NCI-H774 (cell line): ENCODE measurements at regions not wholly inside any gene's neighbourhood (a gene's known extent, or its start where the extent isn't known, plus 50 kb on each side); places are given as distances from the start of the nearest gene placed in this dataset.
A peak's percentile ranks its signal among the peaks of the same experiment; 100 is the strongest.

Experiments
- DNase-seq: peaks from one replicate; lab custom pipeline; 2025; lab: John Stamatoyannopoulos, UW

DNA sequence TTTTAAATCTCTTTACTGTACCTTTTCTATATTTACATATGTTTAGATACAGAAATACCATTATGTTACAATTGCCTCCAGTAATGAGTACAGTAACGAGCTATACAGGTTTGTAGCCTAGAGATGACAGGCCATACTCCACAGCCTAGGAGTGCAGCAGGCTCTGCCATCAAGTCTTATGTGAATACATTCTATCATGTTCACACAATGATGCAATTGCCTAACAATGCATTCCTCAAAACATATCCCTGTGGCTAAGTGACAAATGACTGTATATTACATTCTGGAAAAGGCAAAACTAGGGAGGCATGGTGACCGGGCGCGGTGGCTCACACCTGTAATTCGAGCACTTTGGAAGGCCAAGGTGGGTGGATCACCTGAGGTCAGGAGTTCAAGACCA lies 192.4 kb upstream of the IGF1R start:
- no peak for DNase-seq

- DNase-seq, result no peak
Measured at GRCh38 chr15:98476559-98476958, 171.8 kb upstream of the IGF1R start.

- no peak for DNase-seq
Measured at GRCh38 chr15:98480844-98481243, 167.5 kb upstream of the IGF1R start.

DNA sequence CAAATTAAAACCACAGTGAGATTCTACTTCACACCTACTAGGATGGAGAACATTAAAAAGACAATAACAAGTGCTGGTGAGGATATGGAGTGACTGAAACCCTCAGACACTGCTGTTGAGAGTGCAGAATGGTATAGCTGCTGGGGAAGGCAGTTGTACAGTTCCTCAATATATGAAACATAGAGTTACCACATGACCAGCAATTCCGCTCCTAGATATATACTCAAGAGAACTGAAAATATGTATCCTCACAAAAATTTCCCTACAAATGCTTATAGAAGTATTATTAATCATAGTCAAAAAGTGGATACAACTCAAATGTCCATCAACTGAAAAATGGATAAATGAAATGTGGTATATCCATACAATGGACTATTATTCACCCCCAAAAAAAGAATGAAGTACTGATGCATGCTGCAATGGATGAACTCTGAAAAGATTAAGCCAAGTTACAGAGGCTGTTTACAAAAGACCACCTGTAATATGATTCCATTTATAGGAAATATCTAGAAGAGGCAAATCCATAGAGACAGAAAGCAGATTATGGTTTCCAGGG lies 164.7 kb upstream of the IGF1R start:
- DNase-seq, result no peak

- no peak for DNase-seq
Measured at GRCh38 chr15:98484914-98485313, 163.4 kb upstream of the IGF1R start.

DNA sequence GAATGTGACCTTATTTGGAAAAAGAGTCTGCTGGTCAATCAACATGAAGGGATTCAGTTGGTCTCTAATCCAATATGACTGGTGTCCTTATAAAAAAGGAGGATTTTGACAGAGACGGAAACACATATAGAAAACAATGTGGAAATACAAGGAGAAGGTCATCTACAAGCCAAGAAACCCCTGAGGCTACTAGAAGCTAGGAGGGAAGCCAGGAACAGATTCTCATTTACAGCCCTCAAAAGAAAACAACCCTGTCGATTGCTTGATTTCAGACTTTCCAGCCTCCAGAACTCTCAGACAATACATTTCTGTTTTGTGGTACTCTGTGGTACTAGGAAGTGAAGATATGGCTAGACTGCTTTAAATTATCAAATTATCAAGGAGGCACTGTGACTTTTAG lies 162.9 kb upstream of the IGF1R start:
- DNase-seq, result no peak

- DNase-seq, result no peak
Measured at GRCh38 chr15:98493966-98494511, 154.3 kb upstream of the IGF1R start.

DNA sequence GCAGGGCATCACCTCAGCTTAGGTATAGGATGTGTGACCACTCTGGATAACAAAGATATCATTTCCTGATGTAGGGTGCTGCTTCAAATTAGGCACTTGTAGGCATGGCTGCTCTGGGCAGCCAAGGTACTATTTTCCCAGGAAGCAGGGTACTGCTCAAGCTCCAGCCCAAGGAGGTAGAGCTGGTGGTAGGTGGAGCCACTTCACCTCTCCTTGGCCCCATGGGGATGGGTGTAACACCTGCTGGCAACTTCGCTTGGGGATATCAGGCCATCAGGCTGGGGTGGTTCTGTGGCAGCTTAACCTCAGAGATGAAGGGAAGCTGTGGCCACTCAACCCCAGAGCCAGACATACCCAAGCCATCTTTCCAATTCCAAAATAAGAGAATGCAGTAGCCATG lies 147.1 kb upstream of the IGF1R start:
- no peak for DNase-seq

DNA sequence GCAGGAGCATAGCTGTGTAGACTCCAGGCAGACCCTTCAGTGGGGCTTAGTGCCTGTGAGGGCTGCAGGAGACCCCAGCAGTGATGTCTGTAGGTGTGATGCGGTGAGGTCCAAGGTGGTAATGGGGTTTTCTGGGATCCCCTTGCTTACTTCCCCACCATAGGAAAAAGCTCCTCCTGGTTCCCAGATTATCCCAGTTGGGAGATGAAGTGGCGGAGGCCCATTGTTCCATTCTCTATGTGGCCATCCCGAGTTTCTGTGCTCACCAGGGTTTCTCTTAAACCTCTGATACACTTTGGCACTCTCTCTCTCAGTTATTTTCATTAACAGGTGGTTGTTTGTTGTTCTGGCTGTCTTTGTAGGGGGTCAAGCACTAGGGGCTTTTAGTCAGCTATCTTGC lies 146.7 kb upstream of the IGF1R start:
- no peak for DNase-seq

DNA sequence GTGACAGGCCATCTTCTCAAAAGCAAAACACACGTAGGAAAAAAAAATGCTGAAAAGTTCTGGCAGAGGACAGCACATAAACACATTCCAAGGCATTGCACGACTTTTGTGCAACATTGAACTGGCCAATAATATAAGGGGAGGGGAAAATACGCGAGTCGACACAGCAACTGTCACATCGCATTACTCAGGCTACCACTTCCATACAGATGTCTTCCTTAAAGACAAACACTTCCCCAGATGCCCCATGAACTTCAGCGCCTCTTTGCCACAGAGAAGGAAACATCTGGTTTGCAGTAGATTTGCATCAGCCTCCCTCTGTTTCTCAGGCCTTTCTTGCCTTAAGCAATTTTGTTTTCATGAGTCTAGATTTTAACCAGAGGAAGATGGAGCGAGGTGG lies 144.4 kb upstream of the IGF1R start:
- DNase-seq, result no peak

GRCh38 chr15:98504998-98505397 lies 143.3 kb upstream of the IGF1R start:
- DNase-seq, result no peak

DNA sequence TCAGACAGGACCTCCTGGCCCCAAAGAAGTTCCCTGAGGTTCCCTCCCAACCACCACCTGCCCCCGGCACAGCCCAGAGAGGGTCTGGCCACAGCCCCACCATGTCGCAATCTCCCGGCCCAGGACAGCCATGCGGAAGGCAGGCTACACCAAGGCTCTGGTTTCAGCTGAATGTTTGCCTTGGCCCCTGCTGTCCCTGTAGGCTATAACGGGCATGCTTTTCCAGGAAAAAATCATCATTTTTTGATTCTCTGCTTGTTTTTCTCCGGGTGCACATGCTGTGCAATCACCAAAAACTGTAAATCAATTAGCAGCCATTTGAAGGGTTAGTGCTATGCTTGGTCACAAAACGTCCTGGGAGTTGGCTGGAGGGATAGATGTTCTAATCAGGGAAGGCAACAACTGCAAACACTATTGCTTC lies 142.7 kb upstream of the IGF1R start:
- DNase-seq, result no peak

GRCh38 chr15:98506172-98506571 lies 142.2 kb upstream of the IGF1R start:
- DNase-seq, result no peak

DNA sequence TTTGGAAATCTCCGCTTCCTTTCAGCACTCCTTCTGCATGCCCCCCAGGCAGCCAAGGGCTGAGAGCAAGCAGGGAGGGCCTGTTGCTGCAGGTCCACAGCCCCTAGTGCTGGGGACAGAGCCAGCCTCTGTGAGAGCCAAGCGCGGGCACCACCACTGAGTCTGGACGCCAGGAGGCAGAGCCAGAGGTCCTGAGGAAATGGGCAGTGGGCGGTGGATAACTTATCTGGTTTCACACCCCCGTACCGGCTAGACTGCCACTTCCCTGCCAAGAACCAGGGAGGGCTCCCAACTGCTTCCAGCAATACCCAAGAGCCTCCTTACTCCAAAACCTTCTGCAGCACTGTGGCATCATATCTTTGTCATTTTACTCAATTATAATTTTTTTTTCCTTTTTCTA lies 141.6 kb upstream of the IGF1R start:
- DNase-seq, result no peak

GRCh38 chr15:98513428-98513986 lies 134.8 kb upstream of the IGF1R start:
- no peak for DNase-seq

DNA sequence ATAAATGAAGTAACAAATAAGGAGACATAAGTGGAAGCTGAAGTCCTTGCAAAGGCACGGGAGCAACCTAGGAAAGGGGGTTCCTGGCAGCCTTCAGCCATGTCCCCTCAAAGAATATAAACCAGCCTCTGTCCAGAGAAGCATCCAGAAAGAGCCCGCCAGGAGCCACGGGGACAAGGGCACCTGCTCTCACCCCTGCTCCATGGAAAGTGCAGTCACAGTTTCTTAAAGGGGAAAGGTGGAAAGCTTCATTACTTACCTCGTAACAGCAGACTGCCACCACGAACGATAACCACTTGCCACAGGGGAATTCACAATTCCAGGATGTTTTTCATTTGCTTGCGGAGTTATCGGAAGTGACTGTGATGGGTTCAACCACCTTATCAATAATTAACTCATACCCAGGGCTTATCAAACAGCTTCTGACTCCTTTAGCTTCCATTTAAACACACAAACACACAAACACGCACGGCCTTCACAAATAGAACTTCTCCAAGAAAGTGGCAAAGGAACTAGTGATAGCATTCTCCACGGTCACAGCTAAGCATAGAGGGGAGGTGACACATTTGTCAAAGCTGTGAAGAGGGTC lies 134.2 kb upstream of the IGF1R start:
- no peak for DNase-seq

GRCh38 chr15:98518823-98519561 lies 129.3 kb upstream of the IGF1R start:
- DNase-seq, result peak; percentile 35

DNA sequence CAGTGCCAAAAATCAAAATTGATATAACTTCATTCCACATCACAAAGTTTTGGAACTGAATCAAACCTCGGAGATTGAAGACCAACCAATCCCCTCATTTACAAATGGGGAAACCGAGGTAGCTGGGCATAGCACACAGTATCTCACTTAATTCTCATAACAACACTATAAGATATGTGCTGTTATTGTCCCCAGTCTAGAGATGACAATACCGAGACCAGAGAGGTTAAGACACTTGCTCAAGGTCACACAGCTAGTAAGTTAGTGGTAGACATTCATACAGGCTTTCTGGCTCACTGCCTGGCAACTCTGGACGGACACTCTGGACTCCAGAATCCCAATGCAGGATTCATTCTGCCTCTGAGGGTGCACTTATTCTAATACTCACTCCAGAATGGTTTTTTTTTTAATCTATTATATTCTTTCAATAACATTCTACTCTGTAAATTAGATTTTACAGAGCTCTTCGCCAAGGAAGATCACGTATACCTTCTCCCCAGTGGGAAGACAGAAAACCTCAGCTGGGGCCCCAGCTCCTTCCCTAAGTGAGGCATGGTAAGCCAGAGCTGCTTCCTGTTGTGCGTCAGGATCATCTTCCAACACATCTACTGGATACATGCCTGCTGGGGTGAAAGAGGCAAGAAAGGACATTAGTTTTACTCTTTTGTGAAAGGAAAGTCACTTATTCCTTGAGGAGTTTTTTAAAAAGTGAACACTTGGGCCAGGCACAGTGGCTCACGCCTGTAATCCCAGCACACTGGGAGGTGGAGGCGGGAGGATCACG lies 128.4 kb upstream of the IGF1R start:
- DNase-seq, result no peak

GRCh38 chr15:98522127-98522526 lies 126.2 kb upstream of the IGF1R start:
- DNase-seq, result no peak

DNA sequence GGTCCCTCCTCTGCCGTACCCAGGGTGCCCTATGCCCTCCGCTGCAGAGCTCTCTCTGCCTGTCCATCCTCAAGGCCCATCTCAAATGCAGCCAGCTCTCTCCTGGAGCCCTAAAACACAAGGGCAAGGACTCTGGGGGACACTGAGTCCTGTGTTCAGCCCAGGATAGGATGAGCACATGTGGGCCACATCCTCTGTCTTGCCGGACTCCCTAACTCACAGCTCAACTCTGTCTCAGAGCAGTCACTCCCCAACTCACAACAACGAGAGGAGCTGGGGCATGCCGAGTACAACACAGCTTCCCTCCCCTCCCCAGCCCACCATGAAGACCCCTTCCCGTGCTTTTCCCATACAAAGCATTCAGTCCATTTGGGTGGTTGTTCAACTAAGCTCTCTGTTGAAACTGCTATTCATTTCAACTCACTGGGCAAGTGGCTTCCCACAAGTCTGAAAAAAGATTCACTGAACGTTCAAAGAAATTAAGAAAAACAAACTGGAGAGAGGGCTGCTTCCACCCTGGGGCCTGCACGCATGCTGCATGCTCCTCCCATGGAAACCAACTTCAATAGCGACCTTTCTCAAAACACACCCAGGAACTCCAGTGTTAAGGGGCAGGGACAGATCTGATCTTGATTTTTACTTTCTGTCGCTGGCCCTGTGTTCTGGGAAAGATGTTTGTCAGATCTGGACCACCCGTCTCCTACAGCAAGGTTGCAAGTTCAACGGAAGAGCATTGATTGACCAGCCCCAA lies 124.3 kb upstream of the IGF1R start:
- no peak for DNase-seq

DNA sequence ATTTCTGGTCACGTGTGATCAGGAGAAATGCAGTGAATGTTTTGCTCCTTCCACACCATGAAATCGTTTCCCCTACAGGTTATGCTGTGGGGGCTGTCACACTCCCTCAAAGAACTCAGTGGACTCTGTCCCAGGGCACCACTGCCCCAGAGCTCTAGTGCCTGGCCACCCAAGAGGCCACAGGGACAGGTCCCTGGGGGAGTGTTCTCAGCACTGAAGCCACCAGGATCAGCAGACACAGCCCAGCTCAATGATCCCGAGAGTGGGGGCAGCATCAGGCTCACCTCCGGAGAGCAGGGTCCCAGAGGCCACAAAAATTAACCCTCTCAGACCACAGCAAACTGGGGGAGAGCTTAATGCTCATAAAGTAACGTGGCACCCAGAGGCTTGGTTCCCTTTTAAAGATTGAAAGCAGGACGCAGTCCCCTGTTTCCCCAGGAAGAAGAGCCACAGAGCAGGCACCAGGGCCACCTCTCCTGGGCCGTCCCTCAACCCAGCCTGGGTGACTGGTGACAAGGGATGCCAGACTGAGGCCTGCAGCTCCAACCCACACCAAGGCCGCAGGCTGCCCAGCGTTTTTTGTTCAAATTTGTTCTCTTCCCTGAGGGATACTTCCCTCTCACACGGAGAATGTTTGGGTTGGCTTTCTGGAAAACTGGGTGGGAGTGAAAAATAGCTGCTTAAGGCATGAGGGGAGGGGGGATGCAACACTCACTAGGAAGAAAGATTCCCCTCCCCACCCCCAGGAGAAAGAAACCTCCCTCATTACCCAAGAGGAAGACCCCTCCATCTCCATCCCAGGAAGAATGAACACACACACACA lies 123.3 kb upstream of the IGF1R start:
- DNase-seq, result no peak
